ENCODE measurements at regions not wholly inside any gene's neighbourhood (a gene's known extent, or its start where the extent isn't known, plus 50 kb on each side); places are given as distances from the start of the nearest gene placed in this dataset.

DNA sequence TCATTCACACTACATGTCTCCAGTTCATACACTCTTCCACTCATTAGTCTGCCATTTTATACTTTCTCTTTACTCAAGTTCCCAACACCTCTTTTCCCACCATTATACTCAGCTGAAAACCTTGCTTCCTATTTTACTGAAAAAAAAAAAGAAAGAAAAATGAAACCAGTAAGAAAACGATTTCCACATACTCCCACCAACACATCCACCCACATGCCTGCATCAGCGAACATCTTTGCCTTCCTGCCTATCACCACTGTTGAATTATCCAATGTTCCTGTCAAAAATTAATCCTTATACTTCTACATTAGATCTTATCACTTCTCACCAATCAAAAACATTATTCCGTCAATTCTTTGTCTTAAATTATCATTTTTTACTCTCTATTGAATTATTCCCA, 188.1 kb upstream of the FAM241A start:
- DNase-seq (ENCODE audit: low read depth): no peak

DNA sequence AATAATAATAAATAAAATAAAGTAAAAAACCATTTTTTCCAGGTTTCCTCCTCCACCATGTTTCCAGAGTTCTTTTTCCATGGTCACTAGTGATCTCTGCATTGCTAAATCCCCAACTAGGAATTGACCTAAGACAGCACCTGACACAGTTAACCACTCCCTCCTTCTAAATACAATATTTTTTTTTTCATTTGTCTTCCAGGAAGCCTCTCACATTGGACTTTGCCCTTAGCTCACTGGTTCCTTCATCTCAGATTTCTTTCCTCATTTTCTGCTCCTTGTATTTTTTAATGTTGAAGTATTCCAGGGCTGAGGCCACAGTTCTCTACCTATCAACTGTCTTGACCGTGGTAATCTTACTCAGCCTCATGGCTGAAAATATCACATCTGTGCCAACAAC, 187.3 kb upstream of the FAM241A start:
- DNase-seq (ENCODE audit: low read depth): no peak

DNA sequence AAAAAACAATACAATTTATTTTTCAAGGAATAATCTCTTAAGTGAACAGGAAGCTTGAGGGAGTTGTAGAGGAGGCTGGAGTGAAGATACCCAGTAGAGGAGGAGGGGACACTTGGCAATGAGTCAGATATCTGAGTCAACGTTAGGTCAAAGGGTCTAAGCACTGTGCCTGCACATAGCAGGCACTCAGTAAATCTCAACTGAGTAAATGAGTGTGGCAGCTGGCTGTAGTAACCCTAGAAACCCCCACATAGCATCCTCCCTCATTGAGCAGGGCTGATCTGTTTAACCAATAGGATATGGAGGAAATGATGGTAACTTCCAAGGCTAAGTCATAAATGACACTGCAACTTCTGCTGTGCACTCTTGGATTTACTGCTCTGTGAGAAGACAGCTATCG, 186.0 kb upstream of the FAM241A start:
- DNase-seq (ENCODE audit: low read depth): peak; percentile 87

DNA sequence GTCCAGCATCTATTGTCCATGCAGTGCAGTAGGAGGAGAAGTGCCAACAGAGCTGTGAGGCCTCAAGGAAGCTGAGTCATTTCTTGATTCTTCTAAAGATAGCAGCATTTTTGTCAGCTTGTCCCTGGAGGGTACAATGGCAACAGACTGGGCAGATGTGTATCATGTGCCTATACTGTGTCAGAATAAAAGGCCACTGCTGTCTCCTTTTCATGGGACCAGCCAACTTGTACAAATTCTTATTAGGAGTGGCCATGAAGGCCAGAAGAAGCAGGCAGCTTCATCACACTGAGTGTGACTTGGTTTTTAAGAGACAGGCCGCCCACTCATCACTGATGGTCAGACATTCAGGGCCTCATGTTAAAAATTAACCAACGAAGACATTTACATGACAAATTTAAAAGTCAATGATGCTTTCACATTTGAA, 185.0 kb upstream of the FAM241A start:
- DNase-seq (ENCODE audit: low read depth): peak; percentile 85

DNA sequence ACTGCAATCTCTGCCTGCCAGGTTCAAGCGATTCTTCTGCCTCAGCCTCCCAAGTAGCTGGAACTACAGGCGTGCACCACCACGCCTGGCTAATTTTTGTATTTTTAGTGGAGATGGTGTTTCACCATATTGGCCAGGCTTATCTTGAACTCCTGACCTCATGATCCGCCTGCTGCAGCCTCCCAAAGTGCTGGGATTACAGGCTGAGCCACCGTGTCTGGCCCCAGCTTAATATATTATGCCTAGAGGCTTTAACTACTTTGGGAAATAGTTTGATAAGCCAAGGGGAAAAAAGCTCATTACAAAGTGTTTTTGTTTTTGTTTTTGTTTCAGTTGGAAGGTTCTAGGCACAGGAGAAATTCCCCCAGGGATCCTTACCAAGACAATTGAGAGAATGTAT, 184.2 kb upstream of the FAM241A start:
- DNase-seq (ENCODE audit: low read depth): peak; percentile 26

DNA sequence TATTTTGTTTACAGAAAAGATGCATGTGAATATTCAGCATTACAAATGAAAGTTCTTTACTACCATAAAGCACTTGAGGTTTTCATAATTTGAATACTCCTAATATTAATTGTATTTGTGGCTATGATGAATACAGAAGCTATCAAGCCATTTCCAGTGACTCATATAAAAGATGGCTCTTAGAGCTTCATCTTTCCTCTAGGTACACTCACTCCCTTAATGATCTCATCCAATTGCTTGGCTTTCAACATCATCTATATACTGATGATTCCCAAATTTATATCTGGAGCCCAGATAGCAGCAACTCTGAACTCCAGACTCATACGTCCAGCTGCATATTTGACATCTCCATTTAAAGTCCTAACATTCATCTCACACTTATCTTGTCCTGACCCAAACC, 183.4 kb upstream of the FAM241A start:
- DNase-seq (ENCODE audit: low read depth): peak; percentile 49

DNA sequence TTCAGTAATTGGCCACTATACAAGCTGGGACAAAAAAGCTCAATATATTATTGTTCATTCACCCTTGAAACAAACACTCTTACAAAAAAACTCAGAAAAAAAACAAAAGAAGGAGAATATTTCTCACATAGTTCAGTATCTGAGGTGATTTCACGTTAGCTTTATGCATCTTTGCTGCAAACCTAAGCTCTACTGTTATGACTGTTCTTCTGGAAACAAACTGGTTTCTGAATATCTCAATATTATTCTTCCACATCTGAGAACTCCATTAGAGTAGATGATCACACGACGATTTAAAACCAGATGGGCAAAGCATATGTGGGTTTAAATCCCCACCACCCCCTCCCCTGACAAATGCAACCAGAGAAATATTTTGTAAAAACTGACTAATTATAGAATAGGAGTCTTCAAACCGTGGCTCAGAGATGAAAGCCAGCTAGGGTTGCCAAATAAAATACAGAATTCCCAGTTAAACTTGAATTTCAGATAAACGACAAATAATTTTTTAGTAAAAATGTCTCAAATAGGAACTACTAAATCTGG, 182.0 kb upstream of the FAM241A start:
- no peak for DNase-seq (ENCODE audit: low read depth)

DNA sequence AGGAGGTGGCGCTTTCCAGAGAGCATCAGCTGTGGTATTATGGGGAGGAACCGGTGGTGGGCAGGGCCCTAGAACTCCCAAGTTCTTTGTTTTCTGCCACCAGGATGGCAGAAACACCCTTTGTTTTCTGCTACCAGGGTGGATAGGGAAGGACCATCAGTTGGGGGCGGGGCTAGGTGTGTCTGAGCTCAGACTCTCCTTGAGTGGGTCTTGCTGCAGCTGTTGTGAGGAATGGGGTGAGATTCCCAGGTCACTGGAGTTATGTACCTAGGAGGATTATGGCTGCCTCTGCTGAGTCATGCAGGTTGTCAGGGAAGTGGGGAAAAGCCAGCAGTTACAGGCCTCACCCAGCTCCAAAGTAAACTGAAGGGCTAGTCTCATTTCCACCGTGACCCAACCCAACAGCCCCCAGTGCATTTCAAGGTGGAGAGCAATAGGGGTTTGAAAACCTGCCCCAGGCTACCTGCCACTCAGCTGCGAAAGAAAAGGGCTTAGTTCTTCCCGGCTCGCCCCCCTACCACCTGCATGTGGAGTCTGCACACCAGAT, 167.8 kb upstream of the FAM241A start:
- no peak for DNase-seq (ENCODE audit: low read depth)

DNA sequence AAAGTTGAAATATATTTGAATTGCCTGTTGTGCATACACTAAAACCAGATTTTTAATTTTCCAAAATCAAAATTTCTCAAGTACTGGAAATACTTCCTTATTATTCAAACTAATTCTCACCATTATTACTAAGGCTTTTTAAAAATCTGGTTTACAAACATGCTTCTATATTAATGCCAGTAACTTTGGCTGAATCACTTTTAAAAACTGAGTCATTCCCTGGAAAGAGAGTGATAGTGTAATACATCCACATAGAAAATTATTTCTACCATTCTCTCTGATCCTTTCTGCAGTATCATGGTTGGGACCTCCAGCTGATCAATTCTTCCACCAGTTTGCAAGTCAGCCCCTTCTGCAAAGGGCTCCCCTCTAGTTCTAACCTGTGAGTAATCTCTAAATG, 165.3 kb upstream of the FAM241A start:
- no peak for DNase-seq (ENCODE audit: low read depth)

DNA sequence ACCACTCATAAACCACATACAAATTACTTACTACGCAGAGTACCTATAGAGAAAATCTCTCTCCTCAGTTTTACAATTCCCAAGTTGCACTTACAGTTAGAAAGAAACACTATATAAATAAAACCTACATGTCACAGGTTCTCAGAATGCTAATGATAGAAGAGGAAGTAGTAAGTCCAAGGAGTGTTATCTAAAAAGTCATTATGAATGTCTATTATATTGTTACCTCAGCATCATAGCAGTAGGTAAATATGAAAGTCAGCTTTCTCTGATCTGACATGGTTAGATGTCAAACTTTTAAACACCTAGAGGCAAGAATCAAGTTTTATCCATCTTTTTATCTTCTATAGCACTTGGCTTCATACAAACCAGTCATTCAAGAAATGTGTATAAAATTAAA, 163.2 kb upstream of the FAM241A start:
- no peak for DNase-seq (ENCODE audit: low read depth)

DNA sequence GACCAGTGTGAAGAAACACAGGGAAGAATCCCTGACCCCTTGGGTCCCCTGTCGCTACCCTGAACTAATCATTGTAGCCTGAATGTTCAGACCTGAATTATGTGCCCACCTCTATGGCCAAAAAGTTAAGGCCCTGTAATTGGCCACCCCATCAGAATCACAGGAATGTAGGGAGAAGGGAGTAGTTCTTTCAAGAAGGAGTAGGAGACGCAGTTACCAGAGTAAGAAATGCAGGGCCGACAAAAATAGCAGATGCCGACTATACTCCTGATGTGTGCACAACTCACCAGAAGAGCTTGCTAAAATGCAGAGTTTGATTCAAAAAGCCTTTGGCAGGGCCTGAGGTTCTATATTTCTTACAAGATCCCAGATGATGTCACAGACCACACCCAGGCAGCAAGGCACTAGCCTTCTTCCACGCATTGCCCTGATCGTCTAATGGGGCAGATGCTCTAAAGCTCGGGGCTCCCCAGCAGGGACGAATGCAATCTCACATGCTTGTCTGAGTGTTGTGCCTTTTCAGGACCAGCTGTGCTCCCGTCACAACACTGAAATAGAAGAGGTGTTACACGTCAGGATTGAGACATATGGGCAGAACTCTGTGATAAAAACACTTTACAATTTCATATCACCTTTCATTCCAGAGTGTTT, 161.0 kb upstream of the FAM241A start:
- DNase-seq (ENCODE audit: low read depth): no peak

DNA sequence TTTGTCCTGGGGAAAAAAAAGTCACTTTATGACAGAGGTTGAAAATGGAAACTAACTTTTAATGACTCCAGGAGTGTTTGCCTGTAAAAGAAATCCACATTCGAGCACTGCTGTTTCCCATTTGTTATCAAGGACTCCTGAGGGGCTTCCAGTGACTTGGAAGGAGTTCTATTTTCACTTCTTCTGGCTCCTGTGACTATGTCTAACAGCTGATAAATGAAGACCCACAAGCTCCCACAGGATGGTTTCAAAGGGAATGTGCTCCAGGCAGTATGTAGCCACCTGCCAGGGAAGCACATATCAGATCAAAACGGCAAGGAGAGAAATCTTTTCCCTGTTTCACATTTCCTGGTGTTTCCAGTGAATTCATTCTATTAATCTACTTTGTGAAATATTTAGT, 159.8 kb upstream of the FAM241A start:
- no peak for DNase-seq (ENCODE audit: low read depth)

DNA sequence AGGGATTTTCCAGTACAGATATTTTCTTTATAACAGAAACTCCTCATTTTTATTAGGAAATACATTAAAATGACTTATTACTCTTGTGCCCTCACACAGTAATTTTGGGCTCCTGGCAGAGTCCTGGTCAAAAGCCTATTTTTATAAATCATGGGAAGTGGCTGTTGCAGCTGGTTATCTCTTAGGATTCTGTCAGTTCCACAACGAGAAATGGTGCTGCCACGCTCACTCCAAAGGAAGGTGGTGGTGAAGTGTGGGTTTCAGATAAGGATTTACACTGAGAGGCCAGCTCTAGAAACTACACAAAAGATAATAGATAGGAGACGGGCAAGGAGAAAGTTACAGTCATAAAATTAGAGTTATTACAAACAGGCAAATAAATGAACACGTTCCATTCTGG, 159.2 kb upstream of the FAM241A start:
- DNase-seq (ENCODE audit: low read depth): no peak

DNA sequence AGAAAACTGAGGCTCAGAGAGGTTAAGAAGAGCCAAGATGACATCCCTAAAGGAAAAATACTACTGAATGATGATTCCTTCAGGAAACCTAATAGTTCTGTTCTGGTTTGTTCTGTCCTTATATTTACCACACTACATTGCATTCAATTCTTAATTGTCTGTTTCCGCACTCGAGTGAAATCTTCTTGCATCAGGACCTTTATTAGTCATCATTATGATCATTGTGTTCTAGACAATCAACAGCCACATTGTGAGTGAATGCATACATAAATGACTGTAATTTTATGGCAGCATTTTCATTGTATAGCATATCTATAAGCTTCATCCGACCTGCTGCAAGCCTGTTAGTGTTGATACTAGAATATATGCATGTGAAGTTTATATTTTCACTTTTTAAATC, 156.7 kb upstream of the FAM241A start:
- no peak for DNase-seq (ENCODE audit: low read depth)

DNA sequence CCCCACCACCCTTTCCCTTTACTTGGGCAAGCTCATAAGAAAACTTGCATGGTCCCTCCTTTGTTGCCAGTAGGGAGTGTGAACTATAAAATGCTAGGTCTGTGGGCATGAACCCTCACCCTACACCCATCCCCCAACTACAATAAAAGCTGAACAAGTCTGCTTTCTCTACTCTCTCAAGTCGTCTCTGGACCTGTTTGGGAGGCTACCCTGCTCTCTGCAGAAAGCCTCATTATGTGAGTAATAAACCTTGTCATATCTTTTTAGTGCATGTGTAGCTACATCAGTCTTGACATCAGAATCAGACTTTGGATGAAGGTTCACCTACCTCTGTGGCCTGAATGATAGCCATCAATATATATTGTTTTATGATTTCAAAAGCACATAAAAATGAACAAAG, 155.4 kb upstream of the FAM241A start:
- DNase-seq (ENCODE audit: low read depth): no peak

DNA sequence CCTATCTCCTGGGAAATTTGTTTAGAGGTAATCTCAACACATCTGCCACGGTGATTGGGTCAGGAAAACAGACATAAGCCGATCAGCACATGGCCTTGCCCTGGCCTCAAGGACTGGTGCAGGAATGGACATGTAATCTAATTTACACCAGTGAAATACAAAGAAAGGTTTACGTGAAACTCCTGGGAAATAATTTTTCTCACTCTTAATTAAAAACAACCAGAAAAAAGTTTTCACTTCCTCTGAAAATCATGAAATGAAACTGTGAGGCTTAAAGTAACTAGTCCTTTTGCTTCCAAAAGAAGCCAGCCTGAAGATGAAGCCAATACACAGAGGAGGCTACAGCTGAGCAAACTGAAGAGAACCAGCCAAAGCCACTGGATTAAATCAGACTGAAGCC, 154.1 kb upstream of the FAM241A start:
- DNase-seq (ENCODE audit: low read depth): no peak

DNA sequence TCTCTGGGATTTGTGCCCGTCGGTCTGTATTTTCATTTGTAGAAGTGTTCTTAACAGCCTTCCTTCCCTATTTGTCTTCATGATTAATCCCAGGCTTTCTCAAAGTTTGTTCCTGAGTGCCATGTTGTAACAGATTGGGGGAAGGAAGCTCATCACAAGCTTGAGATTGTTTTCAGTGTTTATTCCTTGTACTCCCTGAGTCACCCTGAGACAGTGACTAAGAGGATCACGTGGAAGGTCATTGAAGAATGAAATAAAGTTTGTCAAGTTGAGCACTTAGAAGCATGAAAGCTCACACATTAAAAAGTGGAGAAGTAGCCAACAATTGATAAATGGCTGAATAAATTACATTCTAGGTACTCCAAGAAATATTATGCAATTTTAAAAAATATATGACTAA, 153.5 kb upstream of the FAM241A start:
- DNase-seq (ENCODE audit: low read depth): peak; percentile 81

DNA sequence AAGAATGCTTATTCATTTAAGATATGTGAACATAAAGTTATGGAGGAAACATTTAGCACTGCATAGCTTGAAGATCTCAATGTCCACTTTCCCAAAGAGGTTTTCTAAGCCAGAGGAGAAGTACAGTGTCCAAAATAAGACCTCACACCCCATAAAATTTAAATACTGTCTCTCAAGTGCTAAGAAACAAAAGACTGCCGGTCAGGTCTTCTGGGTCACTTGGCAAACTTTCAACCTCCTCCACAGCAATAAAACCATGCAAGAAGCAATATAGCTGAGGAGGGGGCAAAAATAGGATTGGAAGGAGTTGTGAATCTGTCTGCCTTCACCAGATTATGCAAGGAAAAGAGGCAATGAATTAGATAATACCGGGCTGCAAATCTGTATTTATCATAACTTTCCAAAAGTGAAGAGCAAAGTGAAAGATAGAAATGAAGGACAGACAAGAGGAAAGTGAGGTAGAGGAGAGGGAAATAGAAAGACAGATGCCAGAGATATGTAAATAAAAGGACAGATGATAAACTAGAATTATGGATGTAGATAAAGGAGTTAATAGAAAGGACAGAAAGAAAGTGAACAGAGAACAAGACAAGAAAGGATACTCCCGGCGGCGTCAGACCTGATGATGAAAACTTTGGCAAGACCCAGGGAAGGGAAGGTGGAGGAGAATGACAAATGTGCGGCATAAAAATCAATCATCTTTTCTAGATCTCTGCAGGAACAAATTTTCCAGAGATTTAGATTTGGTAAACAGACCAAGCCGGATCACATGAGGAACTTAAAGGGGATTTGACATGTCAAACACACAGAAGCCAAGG, 152.7 kb upstream of the FAM241A start:
- DNase-seq (ENCODE audit: low read depth): no peak

DNA sequence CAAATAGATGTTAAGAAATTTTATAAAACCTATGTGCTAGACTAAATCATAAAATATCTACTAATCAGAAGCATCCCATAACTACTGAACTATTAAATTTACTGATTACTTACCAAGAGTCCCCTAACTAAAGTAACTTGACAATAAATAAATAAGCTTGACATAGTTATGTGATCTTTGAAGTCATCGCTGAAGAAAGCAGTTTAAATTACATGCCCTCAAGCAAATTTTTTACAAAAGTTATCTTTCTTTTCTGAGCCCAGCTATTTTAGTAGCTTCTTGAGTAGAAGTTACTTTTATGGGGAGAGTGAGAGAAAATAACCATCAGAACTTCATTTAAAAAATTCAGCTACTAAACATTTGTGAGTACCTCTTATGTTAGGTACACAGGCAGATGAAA, 150.9 kb upstream of the FAM241A start:
- DNase-seq (ENCODE audit: low read depth): peak; percentile 12

DNA sequence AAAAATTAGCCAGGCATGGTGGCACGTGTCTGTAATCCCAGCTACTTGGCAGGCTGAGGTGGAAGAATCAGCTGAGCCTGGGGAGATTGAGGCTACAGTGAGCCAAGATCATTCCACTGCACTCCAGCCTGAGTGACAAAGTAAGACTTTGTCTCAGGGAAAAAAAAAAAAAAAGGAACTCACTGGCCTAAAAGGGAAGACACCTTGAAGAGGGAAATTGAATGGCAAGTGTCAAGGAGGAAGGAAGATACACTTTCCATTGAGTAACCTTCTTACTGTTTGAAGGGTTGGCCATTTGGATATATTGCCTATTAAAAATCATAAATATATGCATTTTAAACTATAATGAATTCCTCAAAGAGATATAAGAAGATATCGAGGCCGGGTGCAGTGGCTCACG, 147.5 kb upstream of the FAM241A start:
- no peak for DNase-seq (ENCODE audit: low read depth)

DNA sequence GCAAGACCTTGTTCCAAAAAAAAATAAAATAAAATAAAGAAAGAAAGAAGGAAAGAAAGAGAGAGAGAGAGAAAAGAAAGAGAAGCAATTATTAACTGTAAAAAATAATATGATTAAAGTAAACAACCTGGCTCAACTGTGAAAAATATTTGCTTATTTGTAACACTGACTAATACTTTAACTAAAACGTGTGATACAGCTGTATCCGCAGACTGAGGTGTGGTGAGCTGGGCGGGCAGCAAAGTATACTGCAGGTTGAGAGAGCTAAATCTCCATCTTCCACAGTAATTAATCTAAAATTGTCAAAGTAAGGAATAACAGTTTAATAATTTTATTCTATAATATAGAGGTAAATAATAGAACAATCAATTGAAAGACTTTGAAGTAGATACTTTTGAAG, 145.5 kb upstream of the FAM241A start:
- no peak for DNase-seq (ENCODE audit: low read depth)

DNA sequence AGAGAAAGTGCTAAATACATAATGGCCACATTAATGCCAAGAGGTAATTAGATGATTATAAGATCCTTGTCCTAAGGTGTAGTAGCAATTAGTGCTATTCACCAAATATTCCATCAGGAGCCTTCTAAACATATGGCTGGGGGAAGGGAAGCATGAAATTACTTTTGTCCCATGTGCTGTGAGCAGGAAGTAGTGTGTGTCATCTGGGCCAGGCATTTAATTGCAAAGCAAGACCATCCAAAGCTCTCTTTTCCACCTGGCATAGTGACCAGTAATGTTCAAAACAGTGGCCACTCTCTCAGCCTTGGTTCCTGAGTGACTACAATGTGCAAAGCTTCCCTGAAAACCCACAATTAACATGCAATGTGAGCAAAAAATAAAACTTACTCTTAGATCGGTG, 144.2 kb upstream of the FAM241A start:
- no peak for DNase-seq (ENCODE audit: low read depth)

DNA sequence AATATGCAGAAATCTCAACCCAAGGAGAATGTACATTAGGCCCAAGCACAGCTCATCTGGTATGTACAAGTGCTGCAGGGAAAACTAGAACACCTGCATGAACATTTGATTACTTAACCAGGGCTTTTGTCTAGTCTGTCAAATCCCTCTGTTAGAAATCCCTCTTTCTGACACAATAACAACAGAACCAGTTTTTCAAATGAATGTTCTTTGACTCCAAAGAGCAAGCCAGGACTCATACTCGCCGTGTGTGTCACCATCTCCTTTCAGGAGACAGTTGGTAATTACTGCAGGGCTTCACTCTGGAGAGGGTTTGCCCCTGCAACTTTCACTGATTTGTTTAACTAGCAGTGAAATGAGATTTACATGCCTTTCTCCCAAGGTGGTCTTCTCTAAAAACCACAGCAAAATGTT, 143.0 kb upstream of the FAM241A start:
- DNase-seq (ENCODE audit: low read depth): no peak

Measured in M059J (cell line).